GM12891 (cell line): ENCODE measurements at regions not wholly inside any gene's neighbourhood (a gene's known extent, or its start where the extent isn't known, plus 50 kb on each side); places are given as distances from the start of the nearest gene placed in this dataset.

Experiments used
- DNase-seq: peaks from one replicate; pipeline ENCODE4 v3.0.0; 2011; ENCODE audit warnings: low spot score; ENCODE audit not compliant: insufficient read length
- FAIRE-seq: peaks from 2 replicates; lab custom pipeline; 2011; peaks lifted over from hg19 to GRCh38; lab: Jason Lieb, UNC
- PAX5 ChIP-seq: IDR thresholded peaks from 2 replicates; pipeline ENCODE4 v1.6.1; 2011; ENCODE audit warnings: low read length, moderate library complexity, mild to moderate bottlenecking; ENCODE audit not compliant: insufficient read depth, severe bottlenecking
- POLR2A ChIP-seq: IDR thresholded peaks from 2 replicates; pipeline ENCODE4 v1.6.1; 2011; ENCODE audit warnings: low read depth, low read length, control low read depth
- POLR2AphosphoS5 ChIP-seq: IDR thresholded peaks from 2 replicates; pipeline ENCODE4 v1.6.1; 2011; ENCODE audit warnings: low read depth, low read length, control low read depth
- POU2F2 ChIP-seq: IDR thresholded peaks from 2 replicates; pipeline ENCODE4 v1.6.1; 2011; ENCODE audit warnings: low read depth, mild to moderate bottlenecking, control low read depth, low read length, moderate library complexity
- SPI1 ChIP-seq: IDR thresholded peaks from 2 replicates; pipeline ENCODE4 v1.6.1; 2011; ENCODE audit warnings: low read depth, low read length, control low read depth
- TAF1 ChIP-seq: IDR thresholded peaks from 2 replicates; pipeline ENCODE4 v1.6.1; 2011; ENCODE audit warnings: low read depth, low read length, control low read depth

DNA sequence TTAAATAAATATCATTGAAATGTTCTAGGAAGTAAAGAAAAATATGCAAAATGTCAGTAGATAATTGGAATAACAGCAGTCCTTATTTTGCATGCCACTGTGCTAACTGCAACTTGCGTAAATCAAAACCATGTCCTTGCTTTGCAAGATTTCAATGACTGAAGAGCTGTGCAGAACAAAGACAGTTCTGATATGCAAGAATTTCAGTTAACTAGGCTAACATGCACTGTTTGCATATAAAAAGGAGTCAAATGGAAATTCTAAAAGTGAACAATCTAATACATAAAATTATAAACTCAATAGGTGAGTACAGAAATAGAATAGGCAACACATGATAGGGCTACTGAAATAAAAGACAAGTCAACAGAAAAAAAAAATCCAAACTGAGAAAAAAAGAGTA lies 1844.6 kb upstream of the NUDT12 start:
- TF ChIP-seq POU2F2 (no peak), TAF1 (no peak), PAX5 (no peak), POLR2AphosphoS5 (no peak), SPI1 (no peak), POLR2A (no peak)
- no peak for DNase-seq
- FAIRE-seq = no peak

DNA sequence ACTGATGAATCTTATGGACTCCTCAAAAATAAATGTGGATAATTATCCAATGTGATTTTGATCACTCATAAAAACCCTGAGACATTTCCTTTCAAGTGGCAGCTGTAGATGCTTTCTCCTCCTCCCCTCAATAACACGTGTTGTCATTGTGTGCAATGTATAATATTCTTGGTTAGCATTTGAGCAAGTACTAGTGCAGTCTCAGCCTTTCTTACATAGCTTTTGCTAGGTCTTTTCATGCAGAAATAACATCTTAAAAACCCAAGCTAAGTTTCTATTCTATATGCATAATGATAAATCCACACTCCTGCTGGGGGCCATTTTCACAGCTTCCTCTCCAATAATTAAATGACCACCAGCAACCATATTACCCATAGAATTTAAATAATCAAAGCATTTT lies 1835.2 kb upstream of the NUDT12 start:
- TF ChIP-seq POU2F2 = no peak
- no peak for TF ChIP-seq POLR2A
- no peak for TF ChIP-seq PAX5
- TF ChIP-seq TAF1 = no peak
- TF ChIP-seq POLR2AphosphoS5 = no peak
- TF ChIP-seq SPI1 = no peak
- no peak for FAIRE-seq

DNA sequence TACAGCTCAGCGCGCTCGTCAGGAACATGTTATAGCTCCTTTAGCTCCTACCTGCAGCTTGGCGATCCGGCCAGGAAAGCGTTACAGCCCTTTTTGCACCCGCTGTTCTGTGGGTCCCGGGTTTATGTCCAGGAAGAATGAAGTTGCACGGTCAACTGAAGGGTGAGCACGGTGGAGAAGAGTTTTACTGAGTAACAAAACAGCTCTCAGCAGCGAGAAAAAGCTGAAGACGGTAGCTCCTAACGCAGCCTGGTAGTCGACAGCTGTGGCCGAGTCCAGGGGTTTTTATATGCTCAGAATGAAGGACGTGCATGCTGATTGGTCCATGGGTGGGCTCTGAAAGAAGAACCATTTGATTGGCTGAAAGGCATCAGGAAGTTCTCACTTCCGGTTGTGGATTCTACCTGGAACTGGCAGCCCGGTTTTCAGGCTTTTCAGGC lies 1830.1 kb upstream of the NUDT12 start:
- no peak for TF ChIP-seq PAX5
- no peak for TF ChIP-seq POLR2A
- TF ChIP-seq POU2F2 = no peak
- no peak for TF ChIP-seq POLR2AphosphoS5
- TF ChIP-seq SPI1 = no peak
- TF ChIP-seq TAF1 = no peak
- FAIRE-seq (no peak), DNase-seq (no peak)

More for the DNA sequence above, 1835.2 kb upstream of the NUDT12 start:
- DNase-seq = no peak

DNA sequence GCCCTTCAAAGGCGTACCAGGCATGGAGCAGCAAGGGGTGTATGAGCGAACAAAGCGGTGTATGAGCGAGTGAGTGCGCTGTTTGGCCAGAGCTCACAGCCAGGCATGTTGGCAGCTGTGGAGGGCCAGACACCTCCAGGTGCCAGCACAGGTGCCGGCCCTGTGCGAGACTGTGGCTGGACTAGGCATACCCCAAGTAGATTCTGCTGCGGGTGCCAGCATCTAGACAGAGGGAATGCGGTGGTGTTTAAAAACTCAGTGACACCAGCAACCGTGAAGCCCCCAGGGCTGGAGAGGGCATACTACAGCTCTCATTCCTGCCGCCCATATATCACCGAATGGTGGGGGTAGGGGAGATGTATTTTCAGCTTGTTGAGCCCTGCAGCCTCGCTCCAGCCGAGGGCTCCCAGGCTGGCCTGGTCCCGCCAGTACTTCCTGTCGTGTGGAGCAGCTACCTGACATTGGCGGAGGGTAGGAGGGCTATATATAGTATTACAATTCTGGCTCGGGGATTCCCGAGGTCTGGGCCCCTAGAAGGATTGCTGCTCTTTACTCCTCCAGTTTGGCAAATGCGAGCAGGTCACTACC lies 1829.6 kb upstream of the NUDT12 start:
- TF ChIP-seq POLR2A (no peak), PAX5 (no peak), POU2F2 (no peak), POLR2AphosphoS5 (no peak), SPI1 (no peak), TAF1 (no peak)
- FAIRE-seq (no peak), DNase-seq (no peak)

DNA sequence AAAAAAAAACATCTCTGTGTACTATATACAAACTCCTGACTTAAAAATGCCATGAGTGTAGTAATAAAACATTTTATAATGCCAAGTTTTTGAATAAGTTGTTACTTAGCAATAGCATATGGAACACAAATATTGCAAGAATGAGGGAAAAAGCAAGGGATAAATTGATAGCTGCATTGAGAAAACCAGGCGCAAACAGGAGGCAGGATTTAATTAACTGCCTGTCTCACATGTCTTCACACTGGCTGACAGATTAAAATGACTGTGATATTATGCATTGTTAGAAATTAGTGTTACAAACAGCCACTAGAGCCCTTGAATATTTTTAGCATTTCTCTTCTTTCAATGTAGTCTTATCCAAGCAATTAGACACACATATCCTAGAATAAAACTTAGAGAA lies 1817.5 kb upstream of the NUDT12 start:
- TF ChIP-seq SPI1 (no peak), TAF1 (no peak), POU2F2 (no peak), PAX5 (no peak)
- FAIRE-seq (no peak), DNase-seq (no peak)

DNA sequence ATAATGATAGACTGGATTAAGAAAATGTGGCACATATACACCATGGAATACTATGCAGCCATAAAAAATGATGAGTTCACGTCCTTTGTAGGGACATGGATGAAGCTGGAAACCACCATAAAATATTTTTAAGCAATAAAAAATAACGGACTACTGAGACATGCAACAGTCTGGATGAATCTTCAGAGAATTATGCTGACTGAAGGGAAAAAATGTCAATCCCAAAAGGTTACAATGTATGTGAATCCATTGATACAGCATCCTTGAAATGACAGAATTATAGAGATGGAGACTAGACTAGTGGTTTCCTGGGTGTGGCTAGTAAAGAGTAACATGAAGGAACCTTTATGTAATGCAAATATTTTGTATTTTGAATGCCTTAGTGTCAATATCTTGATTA lies 1808.6 kb upstream of the NUDT12 start:
- DNase-seq (no peak), FAIRE-seq (no peak)
- TF ChIP-seq POLR2A (no peak), PAX5 (no peak), TAF1 (no peak), SPI1 (no peak), POLR2AphosphoS5 (no peak), POU2F2 (no peak)

DNA sequence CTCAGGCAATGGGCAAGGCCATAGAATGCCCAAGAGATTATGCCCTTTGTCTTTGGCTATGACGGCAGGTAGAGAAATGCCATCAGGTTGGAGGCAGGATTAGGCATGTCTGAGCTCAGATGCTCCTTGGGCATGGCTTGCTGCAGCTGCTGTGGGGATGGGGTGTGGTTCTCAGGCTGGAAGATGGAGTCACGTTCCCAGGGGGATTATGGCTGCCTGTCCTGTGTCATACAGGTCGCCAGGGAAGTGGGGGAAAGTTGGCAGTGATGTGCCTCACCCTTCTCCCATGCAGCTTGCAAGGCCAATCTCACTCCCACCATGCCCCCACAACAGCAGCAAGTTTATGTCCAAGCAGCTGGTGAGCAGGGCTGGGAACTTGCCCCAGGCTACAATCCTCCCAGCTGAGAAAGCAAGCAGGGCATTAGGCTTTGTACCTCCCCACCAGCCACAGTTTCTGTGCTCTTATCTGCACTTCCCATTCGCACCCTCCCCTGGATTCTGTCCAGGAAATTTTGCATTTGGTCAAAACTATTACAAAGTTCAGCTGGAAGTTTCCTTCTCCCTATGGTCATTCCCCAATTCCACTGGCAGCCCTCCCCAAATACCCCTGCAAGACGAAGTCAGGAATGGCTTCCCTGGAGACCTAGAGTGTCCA lies 1788.0 kb upstream of the NUDT12 start:
- no peak for TF ChIP-seq PAX5
- no peak for TF ChIP-seq POLR2A
- no peak for TF ChIP-seq SPI1
- no peak for TF ChIP-seq TAF1
- no peak for TF ChIP-seq POLR2AphosphoS5
- TF ChIP-seq POU2F2 = no peak
- DNase-seq = no peak
- no peak for FAIRE-seq

DNA sequence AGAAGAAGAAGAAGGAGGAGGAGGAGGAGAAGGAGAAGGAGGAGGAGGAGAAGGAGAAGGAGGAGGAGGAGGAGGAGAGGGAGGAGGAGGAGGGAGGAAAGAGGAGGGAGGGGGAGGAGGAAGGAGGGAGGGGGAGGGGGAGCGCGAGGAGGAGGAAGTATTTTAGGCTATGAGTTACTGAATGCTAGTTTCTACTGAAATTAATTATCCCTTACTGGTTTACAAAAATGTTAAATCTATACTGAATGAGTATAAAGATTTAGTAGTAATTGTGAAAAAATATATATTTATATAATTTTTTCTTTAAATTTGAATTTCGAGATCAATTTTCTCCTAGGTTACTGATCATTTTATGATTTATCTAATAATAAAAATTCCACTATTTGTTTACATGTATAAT lies 1769.0 kb upstream of the NUDT12 start:
- DNase-seq (no peak), FAIRE-seq (no peak)
- TF ChIP-seq POLR2A (no peak), POU2F2 (no peak), PAX5 (no peak), SPI1 (no peak), POLR2AphosphoS5 (no peak), TAF1 (no peak)

DNA sequence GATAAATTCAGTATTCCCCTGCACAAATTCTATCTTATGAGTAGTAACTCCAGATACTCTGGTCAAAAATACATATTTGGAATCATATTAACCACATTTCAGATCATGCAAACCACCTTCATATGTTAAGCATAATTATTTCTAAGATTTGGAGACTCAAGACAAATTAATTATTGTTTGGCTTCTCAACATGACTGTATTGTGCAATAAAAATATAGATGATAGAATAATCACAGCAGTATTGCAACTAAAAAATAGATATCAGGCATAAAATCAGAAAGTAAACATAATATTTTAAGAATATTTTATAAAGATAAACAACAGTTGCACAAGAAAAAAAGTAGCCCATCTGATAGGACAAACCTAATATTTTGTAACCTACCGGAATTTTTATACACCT lies 1767.6 kb upstream of the NUDT12 start:
- no peak for FAIRE-seq
- DNase-seq = no peak
- TF ChIP-seq PAX5 (no peak), SPI1 (no peak), POLR2A (no peak), POU2F2 (no peak), POLR2AphosphoS5 (no peak), TAF1 (no peak)

DNA sequence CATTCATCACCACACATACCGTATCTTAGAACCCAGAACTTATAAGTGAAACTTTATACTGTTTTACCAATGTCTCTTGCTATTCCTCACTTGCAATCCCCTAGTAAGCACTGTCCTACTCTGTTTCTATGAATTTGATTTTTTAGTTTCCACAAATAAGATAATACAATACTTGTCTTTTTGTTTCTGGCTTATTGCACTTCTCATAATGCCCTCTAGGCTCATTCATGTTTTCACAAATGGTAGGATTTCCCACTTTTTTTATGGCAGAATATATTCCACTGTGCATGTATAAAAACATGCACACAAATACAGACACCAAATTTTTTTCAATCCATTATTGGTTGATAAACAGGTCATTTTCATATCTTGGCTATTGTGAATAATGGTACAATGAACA lies 1742.3 kb upstream of the NUDT12 start:
- no peak for FAIRE-seq
- DNase-seq = no peak
- TF ChIP-seq POU2F2 (no peak), PAX5 (no peak), POLR2A (no peak), POLR2AphosphoS5 (no peak), TAF1 (no peak), SPI1 (no peak)
